SHP77 (cell line): ENCODE measurements at regions not wholly inside any gene's neighbourhood (a gene's known extent, or its start where the extent isn't known, plus 50 kb on each side); places are given as distances from the start of the nearest gene placed in this dataset.

Experiments used
- DNase-seq, 2 experiments: peaks; one replicate each; lab custom pipeline; 2025; lab: John Stamatoyannopoulos, UW

- no peak for DNase-seq
Measured at GRCh38 chr12:114981036-114981435, 297.1 kb upstream of the TBX3 start.

DNA sequence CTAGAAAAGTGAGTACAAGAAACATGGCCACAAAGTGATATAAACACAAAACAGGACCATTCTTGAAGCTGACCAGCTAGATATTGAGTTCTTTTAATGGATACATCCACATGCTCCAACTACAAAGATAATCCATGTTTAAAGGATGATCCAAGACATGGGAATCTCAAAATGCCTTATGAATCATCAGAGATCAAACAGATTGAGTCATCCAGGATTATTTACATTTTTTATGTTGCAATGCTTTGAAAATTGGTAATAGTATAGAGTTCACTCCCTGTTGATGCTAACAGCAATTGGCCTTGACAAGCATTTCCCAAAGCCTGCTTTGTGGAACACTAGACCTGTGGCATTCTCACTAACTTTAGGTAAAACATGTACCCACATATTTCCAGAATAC, 293.0 kb upstream of the TBX3 start:
- DNase-seq, result no peak

DNA sequence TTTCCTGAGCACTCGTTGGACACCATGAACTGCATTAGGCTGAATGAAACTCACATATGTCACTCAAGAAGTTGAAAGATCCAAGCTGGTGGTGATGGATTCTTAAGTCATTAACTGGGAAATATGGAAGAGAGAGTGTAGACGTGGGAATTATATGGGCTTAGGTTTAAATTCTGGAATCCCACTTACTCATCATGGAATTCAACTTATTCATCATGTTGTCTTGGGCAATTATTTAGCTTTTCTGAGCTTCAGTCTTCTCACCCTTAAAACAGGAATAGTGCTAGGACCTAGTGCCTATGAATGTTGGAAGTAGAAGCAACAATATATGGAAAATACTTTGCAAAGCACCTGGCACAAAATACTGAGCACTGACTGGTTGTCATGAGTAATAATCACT, 292.4 kb upstream of the TBX3 start:
- DNase-seq, result no peak

DNA sequence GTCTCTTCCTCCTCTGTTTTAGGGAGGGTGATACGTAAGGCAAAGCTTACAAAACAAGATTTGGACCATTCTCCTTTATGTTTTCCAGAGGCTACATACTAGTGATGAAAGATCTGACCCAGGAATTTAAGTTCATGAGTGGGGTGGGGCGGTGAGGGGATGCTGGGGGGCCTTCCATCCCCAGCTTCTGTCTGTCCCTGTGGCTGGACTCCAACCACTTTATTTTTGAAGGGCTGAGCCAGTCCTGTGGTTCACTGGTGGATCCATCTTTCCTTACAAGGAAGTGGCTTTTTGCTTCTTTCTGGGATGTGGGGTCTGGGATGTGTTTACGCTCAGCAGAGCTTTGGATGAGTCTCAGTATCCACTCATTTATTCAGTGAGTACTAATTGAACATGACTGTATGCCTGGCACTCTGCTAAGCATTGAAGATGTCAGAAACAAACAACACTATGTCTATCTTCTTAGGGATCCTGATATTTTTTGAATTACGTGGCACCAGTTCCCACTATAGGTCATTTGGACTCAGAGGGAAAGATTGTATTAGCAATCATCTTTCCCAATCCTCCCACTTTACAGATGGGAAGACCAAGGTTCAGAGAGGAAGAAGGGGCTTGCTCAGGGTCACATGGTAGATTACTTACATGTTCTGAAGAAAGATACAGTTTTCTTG, 291.8 kb upstream of the TBX3 start:
- DNase-seq, result no peak

DNA sequence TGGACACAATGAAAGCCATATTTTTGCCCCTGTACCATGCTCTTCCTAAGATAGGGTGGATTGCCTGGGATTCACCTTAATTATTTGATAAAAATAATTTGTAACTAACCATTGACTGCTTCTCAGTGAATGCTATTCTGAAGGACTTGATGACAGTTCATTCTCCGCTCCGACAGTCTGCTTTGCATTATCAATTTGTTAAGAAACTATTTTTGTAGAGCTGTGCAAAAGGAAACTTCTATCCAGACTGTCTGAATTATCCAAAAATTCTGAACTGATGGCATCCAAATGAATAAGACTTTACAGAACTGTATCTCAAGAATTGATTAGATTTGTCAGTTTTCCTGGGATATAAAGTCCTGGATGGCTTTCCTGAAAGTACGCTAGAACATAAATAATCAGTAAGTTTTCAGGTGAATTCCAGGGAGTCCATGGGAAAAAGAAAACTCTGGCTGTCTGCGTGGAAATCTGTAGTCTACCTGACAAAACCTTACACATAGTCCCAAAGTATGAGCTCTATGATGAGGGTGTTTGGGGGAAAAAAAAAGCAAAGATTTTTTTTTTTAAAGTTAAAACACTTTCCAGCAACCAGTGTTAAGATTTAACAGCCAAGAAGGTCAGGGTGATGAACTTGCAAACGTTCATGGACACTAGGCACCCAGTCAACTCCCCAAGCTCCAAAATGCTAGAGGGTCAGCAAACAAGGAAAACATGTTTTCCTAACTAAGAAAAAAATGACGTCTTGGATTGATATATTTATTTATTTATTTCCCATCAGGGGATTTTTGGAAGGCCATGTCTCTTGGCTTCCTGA, 291.1 kb upstream of the TBX3 start:
- no peak for DNase-seq

- DNase-seq, result no peak
Measured at GRCh38 chr12:114974333-114974732, 290.4 kb upstream of the TBX3 start.

DNA sequence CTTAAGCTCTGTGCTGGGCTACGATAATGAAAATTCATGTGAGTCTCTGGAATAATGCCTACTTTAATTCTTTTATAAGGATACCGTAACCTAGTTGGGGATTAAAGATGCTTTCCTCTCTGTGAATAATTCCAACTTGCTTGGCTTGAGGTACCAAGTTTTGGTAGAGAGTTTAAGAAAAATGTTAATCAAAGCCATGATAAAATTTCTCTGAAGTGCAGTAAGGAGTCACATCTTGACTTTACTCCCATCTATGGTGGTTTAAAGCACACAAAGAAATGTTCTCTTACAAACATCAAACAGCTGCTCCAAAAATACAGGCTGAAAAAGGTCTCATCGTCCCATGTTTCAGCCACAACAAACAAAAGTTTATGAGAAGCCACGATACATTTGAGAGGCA, 284.8 kb upstream of the TBX3 start:
- DNase-seq, result no peak

DNA sequence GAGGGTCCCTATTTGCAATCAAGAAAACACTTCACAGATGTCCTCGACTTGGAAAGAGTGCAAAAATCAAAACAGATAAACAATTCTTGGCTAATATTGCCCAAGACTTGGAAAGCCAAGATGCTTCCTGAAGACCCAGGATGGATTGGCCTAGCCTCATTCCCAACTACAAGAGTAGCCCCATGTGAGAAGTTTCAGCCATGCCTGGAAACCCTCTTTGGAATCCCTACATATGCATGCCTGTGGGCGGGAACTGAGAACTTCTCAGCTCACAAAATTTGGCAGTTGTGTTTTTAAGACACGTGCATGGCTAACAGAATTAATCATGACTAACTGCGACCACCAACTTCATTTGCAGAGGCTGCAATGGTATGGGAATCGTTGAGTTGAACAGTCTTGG, 283.2 kb upstream of the TBX3 start:
- no peak for DNase-seq

DNA sequence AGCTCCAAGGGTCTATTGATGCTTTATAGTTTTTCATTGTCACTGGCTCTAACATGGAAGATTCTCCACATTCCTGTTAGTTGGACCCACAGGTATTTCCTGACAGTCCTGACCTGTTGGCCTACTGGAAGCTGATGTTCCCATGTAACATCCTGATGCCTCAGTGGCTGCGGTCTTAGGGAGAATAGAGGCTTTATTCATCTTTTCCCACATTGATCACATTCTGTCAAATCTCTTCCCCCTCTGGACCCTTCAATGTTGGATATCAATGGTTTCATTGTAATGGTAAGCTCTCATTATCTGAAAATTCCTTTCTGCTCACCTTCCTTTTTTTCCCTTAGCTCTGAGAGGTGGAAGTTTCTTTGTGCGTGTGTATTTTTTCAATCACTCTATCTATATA, 280.9 kb upstream of the TBX3 start:
- no peak for DNase-seq

DNA sequence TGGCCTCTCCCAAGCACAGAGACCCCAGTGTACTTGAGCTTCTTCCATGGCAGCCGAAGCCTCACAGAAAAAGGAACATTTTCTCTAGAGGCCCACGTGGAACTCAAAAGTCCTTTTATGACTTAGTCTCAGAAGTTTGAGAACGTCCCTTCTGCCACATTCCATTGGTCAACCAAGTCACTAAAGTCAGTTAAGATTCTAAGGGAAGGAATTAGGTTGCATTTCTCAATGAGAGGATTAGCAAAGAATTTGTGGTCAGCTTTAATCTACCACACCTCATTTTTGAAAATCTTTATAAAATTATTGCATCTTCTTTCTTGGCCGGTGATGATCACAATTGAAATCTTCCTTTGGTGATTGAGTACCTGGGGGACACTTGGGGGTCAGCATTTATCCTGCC, 279.9 kb upstream of the TBX3 start:
- DNase-seq, result no peak

GRCh38 chr12:114961491-114961890, 277.5 kb upstream of the TBX3 start:
- DNase-seq, result no peak

- DNase-seq, result no peak
Measured at GRCh38 chr12:114958538-114958937, 274.6 kb upstream of the TBX3 start.

DNA sequence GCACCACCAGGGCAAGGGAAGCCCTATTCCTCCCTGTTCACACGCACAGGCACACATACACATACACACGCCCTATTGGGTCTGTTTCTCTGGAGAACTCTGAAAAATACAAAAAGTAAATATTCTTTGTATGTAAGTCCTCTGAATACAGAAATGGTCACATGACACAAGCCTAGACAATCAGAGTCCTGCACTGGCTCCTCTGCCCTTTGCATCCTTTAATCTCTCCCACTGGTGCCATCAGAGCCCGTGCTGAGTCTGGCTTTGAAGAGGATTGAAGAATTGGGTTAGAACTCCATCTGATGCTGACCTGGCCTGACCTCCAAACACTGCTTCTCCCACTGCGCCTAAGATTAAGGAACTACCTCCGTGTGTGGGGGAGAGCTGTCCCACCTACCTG, 273.2 kb upstream of the TBX3 start:
- DNase-seq, result no peak

DNA sequence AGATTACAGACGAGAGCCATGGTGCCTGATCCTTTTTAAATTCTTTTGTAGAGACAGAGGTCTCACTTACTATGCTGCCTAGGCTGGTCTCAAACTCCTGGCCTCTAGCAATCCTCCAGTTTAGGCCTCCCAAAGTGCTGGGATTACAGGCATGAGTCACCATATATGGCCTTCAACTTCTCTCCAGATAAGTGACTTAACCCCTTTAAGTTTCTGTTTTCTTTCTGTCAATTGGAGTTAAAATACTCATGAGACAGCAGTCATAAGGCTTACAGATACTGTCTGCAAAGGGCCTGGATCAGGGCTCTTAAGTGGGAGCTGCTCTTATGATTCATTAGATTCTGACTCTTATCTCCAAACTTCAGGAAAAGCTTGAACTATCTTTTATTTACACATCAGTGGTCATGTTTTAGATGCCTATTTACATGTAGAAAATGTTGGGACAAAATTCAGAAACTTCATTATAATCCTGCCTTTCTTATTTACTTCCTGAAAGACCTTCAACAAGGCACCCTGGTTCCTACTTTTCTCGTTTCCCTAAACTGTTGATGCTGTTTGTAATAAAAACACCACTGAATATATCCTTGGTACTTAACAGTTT, 271.5 kb upstream of the TBX3 start:
- DNase-seq, result no peak

DNA sequence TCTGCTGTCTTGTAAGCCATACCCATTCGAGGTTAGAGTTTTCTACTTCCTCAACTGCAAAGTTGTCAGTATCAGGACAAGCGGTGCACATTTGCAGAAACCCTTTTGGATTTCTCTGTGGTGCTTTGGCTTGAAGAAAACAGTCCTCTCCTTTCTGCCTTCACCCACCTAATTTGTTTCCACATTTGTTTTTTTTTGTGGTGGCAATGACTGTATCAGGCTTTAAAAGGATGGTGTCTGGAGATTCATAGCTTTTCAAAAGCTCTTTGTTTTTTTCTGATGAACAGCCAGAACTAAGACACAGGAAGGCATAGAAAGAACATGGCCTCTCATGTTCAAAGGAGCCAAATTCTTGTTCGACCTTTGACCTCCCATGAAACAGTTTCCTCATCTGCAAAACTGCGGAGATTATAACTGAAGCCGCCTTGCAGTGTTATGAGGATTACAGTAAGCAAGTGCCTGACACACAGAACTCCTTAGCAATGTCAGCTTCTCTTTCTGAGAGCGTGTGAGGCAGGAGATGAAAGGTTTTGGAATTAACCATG, 270.6 kb upstream of the TBX3 start:
- DNase-seq, result no peak

GRCh38 chr12:114952573-114953271, 268.7 kb upstream of the TBX3 start:
- DNase-seq, result peak in 1 of 2 experiments; percentile 29

- DNase-seq, result no peak
Measured at GRCh38 chr12:114949058-114949820, 265.3 kb upstream of the TBX3 start.

DNA sequence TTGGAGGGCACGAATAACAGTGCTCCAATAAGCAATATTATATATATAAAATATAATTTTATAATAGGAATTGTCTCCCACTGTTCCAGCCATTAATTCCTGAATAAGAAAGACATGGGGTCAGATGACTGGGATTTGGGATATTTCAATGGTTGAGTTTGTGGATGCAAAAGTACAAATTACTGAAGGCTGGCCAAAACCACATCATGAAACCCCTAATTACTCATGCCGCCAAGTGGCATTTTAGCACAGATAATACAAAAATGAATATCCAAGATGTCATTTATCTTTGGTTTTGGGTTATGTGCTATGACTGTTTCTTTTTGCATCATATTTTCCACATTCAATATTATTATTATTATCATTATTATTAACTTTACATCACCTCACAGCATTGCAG, 261.4 kb upstream of the TBX3 start:
- DNase-seq, result no peak

GRCh38 chr12:114944736-114945135, 260.8 kb upstream of the TBX3 start:
- no peak for DNase-seq

DNA sequence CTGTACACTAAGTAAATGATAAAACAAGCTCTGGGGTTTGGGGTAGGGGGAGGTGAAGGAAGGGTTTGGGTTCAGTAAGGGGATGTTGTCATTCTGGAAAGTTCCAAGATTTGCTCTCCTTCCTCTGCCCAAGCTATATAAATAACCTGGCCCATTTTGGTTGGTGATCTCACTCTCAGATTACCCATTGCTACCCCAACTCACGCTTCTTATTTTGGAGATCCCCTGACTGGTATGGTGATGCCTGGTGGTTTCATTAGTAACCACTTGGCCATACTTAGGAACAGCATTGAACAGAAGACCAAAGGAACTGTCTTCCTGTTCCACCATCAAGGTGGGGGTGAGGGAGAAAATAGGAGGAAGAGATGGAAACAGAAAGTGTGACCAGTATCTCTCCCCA, 259.6 kb upstream of the TBX3 start:
- no peak for DNase-seq

- DNase-seq, result no peak
Measured at GRCh38 chr12:114938487-114939210, 254.7 kb upstream of the TBX3 start.
